HG03521 (cell line): ENCODE measurements at regions not wholly inside any gene's neighbourhood (a gene's known extent, or its start where the extent isn't known, plus 50 kb on each side); places are given as distances from the start of the nearest gene placed in this dataset.

ENCODE experiments used
- ATAC-seq: cut with Tn5 transposase; IDR thresholded peaks from one replicate; pipeline ENCODE4 v1.9.1; 2021; ENCODE audit warnings: mild to moderate bottlenecking, moderate library complexity; ENCODE audit not compliant: unreplicated experiment

DNA sequence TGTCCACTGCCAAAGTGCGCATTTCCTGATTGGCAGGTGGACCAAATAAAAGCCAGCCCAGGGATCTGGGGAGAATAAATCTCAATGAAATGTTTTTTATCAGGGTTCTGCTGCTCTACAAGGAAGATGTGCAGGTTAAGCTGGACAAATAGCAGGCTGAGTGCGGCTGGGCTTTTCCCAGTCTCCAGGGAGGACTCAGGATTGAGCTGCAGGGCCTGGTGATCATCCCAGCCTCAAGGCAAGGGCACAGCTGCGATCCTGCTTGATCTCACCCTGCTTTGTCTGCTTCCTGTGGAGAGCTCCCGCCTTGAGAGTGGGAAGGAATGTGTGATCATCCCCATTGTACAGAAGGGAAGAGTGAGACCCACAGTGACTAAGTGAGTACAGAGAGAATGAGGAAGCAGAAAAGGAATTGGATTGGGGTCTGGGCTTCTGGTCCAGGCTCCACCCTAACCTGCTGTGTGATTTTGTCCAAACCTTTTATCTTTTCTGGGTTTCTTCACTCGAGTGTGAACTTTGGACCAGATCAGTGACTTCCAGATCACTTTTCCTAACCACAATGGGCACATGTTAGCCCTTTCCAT lies 75.3 kb upstream of the CRHR1 start:
- no peak for ATAC-seq

DNA sequence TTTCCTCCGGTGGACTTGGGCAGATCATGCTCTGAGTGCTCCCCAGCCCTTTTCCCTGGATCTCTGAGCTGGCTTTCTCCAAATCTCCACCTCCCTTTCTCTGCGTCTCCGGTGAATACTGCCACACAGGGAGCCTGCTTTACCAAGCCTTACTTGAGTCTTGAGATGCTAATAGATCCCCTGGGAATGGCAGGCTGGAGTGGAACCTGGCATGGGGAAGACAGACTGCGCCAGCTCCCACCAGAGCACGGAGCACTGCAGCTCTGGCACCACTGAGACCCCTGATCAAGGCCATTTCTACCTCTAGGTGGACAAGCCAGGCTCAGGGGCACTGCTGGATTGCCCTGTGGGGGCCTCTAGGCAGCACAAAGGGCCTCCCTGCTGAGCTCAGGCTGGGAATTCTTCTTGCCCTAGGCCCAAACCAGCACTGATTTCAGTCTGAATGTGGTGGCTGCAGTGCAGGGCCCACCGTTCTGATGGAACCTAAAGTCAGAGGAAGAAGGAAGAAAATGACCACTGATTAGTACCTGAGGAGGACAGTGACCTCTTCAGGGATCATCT lies 74.3 kb upstream of the CRHR1 start:
- no peak for ATAC-seq

DNA sequence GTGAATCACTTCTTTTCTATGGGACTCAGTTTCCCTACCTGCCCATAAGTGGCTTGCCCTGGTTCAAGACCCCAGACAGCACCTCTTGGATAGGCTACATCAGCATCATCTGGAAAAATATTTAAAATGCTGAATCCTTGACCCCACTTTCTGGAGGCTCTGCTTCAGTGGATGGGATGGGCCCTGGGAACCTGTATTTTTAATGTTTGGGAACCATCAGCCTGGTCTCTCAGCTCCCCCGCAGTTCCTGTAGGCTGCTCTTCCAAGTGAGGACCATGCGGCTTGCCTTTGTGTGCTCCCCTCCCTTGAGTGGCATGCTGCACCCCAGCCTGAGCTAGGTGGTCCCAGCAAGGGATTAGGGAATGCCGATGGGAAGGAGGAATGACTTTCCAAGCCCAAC lies 68.3 kb upstream of the CRHR1 start:
- no peak for ATAC-seq

DNA sequence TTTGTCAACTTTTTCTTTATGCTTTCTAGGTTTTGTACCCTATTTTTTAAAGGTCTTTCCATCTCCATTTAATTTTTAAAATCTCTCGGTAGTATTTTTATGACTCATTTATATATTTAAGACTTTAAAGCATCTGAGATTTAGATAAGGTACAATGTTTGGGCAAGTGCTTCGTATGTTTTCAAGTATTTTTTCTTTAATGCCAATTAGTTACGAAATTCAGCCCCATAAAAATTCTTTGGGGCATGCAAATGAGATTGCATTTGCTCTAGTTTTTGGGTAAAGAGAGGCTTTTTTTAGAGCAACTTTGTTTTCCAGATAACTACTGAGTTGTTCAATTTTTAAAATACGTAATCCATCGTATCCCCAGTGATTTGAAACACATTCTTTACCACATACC lies 65.3 kb upstream of the CRHR1 start:
- ATAC-seq, result no peak

DNA sequence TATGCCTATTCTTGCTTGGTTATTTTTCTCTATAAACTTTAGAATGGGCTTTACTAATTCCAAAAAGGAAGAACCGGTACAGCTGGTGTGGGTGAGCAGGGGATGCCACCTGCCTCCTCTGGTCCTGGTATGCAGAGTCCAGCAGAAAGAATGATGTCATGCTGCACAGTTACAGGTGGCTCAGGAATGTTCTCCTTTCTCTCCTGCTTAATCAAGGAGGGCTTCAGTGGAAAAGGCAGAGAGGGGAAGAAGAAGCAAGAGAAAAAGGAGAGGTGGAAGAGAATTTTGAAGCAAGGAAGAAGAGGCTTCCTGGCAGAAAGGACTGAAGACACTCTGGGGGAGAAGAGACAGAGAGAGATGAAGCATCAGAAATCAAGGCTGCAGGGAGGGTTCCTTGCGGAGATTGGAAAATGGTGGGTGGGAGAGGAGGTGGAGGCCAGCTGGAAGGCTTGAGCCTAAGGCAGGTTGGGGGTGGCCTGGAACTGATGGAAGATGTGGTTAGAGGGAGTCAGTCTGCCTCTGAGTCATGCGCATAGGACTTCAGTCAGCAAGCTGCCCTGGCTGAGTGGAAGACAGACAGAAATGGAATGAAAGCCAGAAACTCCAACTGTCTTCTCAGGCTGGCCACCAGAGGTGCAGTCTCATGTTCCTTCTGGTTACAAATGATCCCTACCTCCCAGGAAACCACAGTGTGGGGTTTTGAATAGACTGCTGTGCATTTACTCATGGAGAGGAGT lies 64.6 kb upstream of the CRHR1 start:
- ATAC-seq, result no peak

DNA sequence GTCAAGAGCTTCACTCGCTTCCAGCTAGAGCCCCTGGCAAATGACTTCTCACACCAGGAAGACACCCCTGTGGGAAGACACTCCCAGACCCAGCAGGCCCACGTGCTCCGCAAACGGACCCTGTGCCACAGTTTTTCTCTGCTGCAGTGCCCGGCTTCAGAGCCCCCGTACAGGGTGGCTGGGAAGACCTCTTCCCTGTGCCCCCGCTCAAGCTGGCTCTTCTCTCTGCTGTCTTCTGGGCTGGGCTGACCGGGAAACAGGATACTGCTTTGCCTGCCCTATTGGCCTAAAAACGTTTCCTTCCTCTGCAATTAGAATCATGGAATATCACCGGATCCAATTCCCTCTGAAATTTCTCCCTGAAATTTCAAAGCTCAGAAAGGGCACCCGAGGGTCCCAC lies 63.7 kb upstream of the CRHR1 start:
- no peak for ATAC-seq

DNA sequence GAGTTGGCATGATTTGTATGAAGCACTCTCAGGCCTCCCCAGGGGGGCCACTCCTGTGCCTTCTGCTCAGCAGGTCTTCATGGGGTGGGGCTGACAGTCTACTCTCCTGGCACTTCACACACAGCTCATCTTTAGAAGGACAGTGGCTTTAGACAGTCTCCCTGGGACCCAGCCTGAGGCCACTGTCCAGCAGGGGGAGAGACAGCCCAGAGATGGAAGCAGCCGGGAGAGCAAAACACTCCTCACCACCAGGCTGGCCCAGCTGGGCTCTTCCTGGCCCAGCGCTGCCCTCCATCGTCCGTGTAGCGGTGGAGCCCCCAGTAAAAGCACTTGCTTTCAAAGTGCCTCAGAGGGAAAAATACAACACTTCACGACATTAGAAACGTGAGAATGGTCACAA lies 62.0 kb upstream of the CRHR1 start:
- ATAC-seq, result no peak

DNA sequence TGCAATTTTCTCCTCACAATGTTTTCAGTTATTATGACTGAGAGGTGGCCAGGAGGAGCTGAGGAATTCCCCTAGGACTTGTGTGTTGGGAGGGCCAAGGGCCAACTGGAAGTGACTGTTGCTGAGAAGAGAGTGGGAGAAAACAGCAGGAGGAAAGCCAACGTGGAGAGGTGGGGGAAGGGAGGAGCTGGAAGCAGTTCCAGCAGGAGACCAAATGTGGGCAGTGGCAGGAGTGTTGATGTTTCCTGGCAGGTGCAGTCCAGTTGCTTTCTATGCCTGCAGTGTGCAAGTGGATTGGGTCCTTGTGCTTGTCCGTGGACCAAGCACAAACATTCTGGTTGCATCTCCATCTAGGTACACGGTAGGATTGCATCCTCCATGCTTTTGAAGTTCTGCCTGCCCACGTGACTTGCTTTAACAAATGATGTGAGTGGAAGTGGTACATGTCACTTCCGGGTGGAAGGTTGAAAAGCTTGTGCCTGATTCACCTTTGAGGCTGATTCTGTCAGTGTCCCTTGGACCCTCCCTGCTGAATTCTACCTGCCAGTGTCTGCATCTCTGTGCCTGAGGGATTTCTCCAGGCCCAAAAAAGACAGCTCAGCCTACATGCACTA lies 54.7 kb upstream of the CRHR1 start:
- ATAC-seq, result no peak

DNA sequence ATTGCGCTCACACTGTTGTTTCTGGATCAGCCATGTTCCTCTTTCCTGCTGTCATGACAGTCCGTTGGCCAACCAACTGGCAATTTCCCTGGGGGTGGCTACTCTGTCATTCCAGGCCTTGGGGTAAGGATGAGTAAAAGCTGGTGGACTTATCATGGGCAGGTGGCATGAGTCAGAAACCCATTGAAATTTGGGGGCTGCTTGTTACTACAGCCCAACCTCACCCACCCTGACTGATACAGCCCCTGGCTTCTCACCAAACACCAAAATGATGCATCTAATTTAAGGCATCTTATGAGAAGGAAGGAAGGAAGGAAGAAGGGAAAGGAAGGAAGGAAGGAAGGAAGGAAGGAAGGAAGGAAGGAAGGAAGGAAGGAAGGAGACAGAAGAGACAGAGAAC lies 53.9 kb upstream of the CRHR1 start:
- ATAC-seq, result no peak

DNA sequence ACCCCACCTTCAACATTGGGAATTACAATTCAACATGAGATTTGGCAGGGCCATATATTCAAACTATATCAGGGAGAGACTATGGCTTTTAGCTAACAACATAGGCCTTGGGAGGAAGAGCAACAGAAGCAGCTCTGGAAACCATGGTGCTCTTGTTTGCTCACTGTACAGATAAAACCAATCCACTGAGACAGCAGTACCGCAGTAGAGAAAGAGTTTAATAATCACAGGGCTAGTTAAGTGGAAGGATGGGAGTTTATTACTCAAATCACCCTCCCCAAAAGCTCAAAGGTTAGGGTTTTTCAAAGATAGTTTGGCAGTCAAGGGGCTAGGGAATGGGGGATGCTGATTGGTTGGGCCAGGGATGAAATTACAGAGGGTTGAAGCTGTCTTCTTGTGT lies 52.7 kb upstream of the CRHR1 start:
- ATAC-seq, result no peak

DNA sequence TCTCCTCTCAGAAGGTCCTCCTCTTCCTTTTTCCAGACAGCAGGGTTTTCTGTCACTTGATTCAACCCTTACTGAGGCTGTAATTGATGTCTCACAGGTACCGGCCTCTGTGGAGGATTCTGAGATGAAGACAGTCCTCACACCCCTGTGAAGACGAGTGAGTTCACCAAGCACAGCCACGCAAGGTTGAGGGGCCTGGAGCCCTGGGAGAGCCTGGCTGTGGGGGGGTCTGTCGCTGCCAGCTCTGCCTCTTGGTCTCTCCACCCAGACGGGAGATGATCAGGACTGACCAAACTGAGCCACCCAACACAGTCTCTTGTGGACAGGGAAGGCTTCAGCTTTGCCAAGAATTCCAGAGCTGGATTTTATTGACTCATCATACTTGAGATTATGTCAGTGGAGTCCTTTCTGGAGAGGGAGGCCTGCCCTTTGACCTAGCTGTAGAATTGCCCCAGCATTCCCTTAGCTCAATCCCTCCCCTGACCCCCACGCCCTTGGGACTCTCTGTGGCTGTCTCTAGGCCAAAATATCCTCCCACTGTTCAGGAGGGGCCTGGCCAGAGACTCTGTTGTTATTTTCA lies 51.1 kb upstream of the CRHR1 start:
- no peak for ATAC-seq

DNA sequence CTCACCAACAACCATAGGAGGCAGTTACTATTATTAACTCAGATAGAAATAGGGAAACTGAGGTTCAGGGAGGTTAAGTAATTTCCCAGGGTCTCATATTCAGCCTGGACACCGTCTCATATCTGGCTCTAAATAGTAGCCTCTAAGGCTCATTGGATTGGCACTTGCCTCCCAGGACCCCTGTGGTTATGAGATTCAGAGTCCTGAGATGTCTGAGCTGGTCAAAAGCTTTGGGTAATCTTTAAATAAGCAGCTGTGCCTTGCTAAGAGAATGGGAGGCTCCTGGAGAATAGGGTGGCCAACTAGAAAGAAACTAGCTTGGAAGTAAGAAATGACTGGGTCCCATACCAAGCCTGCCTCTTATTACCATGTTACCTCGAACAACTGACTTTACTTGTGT lies 50.3 kb upstream of the CRHR1 start:
- ATAC-seq, result no peak
